Stomach (tissue), 4 donors: ENCODE measurements at regions not wholly inside any gene's neighbourhood (a gene's known extent, or its start where the extent isn't known, plus 50 kb on each side); places are given as distances from the start of the nearest gene placed in this dataset.

Source experiments
- POLR2A ChIP-seq, 4 donors: fragments of 450-650 bp; IDR thresholded peaks; one replicate each; pipeline ENCODE4 v1.6.1; 2016; ENCODE audit warnings: antibody characterized with exemption in 4 of 4, control low read depth in 2 of 4, mild to moderate bottlenecking in 1 of 4, moderate library complexity in 1 of 4
- TF ChIP-seq, protein P1 (sequence below), 7 experiments: fragments of 450-650 bp in 4 of 7; fragments of 200-600 bp in 3 of 7; sonication (generic) in 3 of 7; IDR thresholded peaks; one replicate each; pipeline ENCODE4 v1.5.1; 2016 to 2019; ENCODE audit warnings: antibody characterized with exemption in 7 of 7, control low read depth in 2 of 7, mild to moderate bottlenecking in 1 of 7

DNA sequence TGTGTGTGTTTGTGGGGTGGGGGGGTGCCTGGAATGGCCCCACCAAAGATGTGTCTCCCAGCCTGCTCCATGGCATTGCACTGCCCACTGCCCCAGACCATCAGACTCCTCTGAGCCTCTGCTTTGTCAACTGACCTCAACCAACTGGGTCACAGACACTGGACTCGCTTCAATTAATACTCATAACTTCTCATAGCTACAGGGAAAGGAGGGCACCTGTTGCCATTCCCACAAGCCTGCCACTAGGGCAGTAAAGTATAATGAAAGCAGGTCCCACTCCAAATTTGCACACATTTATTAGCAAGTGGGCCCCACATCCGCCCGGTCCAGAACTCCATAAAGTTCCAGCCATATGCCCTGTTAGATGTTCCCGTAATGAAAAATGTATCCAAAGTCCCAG lies 70.5 kb upstream of the PRDM11 start:
- TF ChIP-seq, protein P1, sequence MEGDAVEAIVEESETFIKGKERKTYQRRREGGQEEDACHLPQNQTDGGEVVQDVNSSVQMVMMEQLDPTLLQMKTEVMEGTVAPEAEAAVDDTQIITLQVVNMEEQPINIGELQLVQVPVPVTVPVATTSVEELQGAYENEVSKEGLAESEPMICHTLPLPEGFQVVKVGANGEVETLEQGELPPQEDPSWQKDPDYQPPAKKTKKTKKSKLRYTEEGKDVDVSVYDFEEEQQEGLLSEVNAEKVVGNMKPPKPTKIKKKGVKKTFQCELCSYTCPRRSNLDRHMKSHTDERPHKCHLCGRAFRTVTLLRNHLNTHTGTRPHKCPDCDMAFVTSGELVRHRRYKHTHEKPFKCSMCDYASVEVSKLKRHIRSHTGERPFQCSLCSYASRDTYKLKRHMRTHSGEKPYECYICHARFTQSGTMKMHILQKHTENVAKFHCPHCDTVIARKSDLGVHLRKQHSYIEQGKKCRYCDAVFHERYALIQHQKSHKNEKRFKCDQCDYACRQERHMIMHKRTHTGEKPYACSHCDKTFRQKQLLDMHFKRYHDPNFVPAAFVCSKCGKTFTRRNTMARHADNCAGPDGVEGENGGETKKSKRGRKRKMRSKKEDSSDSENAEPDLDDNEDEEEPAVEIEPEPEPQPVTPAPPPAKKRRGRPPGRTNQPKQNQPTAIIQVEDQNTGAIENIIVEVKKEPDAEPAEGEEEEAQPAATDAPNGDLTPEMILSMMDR (IDR thresholded peaks at IDR 0.05): no peak
- TF ChIP-seq POLR2A (IDR thresholded peaks at IDR 0.05): no peak
